Activated CD4-positive, alpha-beta T cell treated with anti-CD3 and anti-CD28 coated beads, Interleukin-2, amount 50 U/mL, for 4 hours (primary cell): ENCODE measurements at regions not wholly inside any gene's neighbourhood (a gene's known extent, or its start where the extent isn't known, plus 50 kb on each side); places are given as distances from the start of the nearest gene placed in this dataset.

ENCODE experiments used
- DNase-seq, 2 experiments: peaks; one replicate each; pipeline ENCODE4 v3.0.0-alpha.2; 2020

- DNase-seq, result no peak
Observed at GRCh38 chr6:47360388-47360787, 50.7 kb upstream of the TNFRSF21 start.

GRCh38 chr6:47362857-47363461 is 53.3 kb upstream of the TNFRSF21 start:
- DNase-seq, result no peak

GRCh38 chr6:47363736-47364135 is 54.0 kb upstream of the TNFRSF21 start:
- DNase-seq, result no peak

- no peak for DNase-seq
Observed at GRCh38 chr6:47366335-47366890, 56.7 kb upstream of the TNFRSF21 start.

GRCh38 chr6:47371139-47371869 is 61.6 kb upstream of the TNFRSF21 start:
- DNase-seq, result no peak

GRCh38 chr6:47371870-47372255 is 62.2 kb upstream of the TNFRSF21 start:
- DNase-seq, result no peak

- DNase-seq, result no peak
Observed at GRCh38 chr6:47372318-47372717, 62.6 kb upstream of the TNFRSF21 start.

- DNase-seq, result no peak
Observed at GRCh38 chr6:47375426-47375825, 65.7 kb upstream of the TNFRSF21 start.

GRCh38 chr6:47376930-47377329 is 67.2 kb upstream of the TNFRSF21 start:
- DNase-seq, result no peak

- no peak for DNase-seq
Observed at GRCh38 chr6:47377971-47378370, 68.3 kb upstream of the TNFRSF21 start.

GRCh38 chr6:47379328-47379727 is 69.6 kb upstream of the TNFRSF21 start:
- no peak for DNase-seq

GRCh38 chr6:47380251-47380650 is 70.5 kb upstream of the TNFRSF21 start:
- DNase-seq, result no peak

- no peak for DNase-seq
Observed at GRCh38 chr6:47381036-47381435, 71.3 kb upstream of the TNFRSF21 start.

- no peak for DNase-seq
Observed at GRCh38 chr6:47383360-47383759, 73.7 kb upstream of the TNFRSF21 start.

- DNase-seq, result no peak
Observed at GRCh38 chr6:47391675-47392074, 82.0 kb upstream of the TNFRSF21 start.

GRCh38 chr6:47392251-47392650 is 82.5 kb upstream of the TNFRSF21 start:
- DNase-seq, result no peak

GRCh38 chr6:47396401-47397069 is 81.1 kb upstream of the CD2AP start:
- no peak for DNase-seq

- DNase-seq, result no peak
Observed at GRCh38 chr6:47400581-47400980, 77.0 kb upstream of the CD2AP start.

- no peak for DNase-seq
Observed at GRCh38 chr6:47402081-47402480, 75.5 kb upstream of the CD2AP start.

- no peak for DNase-seq
Observed at GRCh38 chr6:47403056-47403455, 74.5 kb upstream of the CD2AP start.

- no peak for DNase-seq
Observed at GRCh38 chr6:47403801-47404200, 73.8 kb upstream of the CD2AP start.

GRCh38 chr6:47404435-47404834 is 73.2 kb upstream of the CD2AP start:
- no peak for DNase-seq

- DNase-seq, result no peak
Observed at GRCh38 chr6:47405273-47405672, 72.3 kb upstream of the CD2AP start.
